SK-N-MC (cell line): ENCODE measurements at regions not wholly inside any gene's neighbourhood (a gene's known extent, or its start where the extent isn't known, plus 50 kb on each side); places are given as distances from the start of the nearest gene placed in this dataset.
A peak's percentile ranks its signal among the peaks of the same experiment; 100 is the strongest.

Experiments used
- DNase-seq: peaks from one replicate; pipeline ENCODE4 v3.0.0-alpha.2; 2011; ENCODE audit warnings: low read depth, low spot score
- H3K27ac ChIP-seq: fragments of 200-600 bp; sonication (generic); 2 replicates; pipeline ENCODE4 v1.5.1; 2016; ENCODE audit warnings: mixed run types
- H3K36me3 ChIP-seq: fragments of 200-600 bp; sonication (generic); 2 replicates; pipeline ENCODE4 v1.6.1; 2017; ENCODE audit warnings: antibody characterized with exemption, low read length, mixed read lengths; ENCODE audit not compliant: insufficient read depth
- H3K4me3 ChIP-seq: fragments of 200-600 bp; sonication (generic); 2 replicates; pipeline ENCODE4 v1.5.1; 2016
- H3K9ac ChIP-seq: fragments of 200-600 bp; sonication (generic); 2 replicates; pipeline ENCODE4 v1.8.0; 2017; ENCODE audit warnings: mixed run types, mixed read lengths; ENCODE audit not compliant: insufficient read length
- H3K9me3 ChIP-seq: fragments of 200-600 bp; sonication (generic); 2 replicates; pipeline ENCODE4 v1.6.1; 2017; ENCODE audit warnings: low read depth, mild to moderate bottlenecking, antibody characterized with exemption, low read length, moderate library complexity, mixed read lengths
- EZH2 ChIP-seq: fragments of 200-600 bp; sonication (generic); IDR thresholded peaks from one replicate; pipeline ENCODE4 v1.6.1; 2017; ENCODE audit warnings: antibody characterized with exemption
- FOXP2 ChIP-seq: optimal IDR thresholded peaks from 2 replicates; pipeline ENCODE3; 2011; ENCODE audit warnings: mild to moderate bottlenecking, moderate library complexity; ENCODE audit not compliant: insufficient read depth; ENCODE audit errors: extremely low read length, control extremely low read depth
- POLR2AphosphoS5 ChIP-seq: IDR thresholded peaks from 2 replicates; pipeline ENCODE4 v1.6.1; 2012; ENCODE audit warnings: mild to moderate bottlenecking, low read depth, low read length, borderline replicate concordance

DNA sequence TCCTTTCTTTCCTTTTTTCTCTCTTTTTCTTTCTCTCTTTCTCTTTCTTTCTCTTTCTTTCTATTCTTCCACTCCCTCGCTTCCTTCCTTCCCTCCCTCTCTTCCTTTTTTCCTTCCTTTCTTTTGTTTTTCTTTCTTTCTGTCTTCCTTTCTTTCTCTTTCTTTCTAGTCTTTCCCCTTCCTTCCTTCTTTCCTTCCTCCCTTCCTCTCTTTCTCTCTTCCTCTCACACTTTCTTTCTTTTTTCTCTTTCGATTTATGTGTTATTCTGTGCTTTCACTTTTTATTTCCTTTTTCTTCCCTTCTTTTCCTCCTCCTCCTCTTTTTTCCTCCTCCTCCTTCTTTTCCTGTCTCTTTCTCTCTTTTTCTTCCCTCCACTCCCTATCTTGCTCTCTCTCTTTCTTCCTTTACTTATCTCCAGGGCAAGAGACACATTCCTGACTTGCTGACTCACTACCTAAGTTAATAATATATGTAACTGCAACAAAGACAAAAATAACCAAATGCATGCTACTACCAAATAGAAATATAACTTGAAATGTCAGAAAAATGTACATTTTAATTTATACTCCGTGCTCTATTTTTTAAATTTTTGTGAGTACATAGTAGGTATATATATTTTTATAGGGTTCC is 445.5 kb downstream of the GABRG2 start:
- DNase-seq: no peak
- H3K27ac ChIP-seq: no peak overlapping the region
- TF ChIP-seq FOXP2 (no peak), EZH2 (no peak)
- no peak overlapping the region for H3K4me3 ChIP-seq
- H3K36me3 ChIP-seq: no peaks in the 10 kb centered on the region
- no peak overlapping the region for H3K9ac ChIP-seq
- H3K9me3 ChIP-seq: no peaks in the 10 kb centered on the region

DNA sequence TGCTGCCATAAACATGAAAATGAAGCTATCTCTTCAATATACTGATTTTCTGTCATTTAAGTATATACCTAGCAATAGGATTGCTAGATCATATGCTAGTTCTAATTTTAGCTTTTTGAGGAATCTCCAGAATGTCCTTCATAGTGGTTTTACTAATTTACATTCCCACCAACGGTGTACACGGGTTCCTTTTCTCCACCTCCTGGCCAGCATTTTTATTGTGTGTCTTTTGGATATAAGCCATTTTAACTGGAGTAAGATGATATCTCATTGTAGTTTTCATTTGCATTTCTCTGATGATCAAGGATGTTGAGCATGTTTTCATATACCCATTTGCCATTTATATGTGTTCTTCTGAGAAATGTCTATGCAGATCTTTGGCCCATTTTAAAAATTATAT is 446.5 kb downstream of the GABRG2 start:
- Histone ChIP-seq H3K9me3 (no peaks in the 10 kb centered on the region), H3K27ac (no peak overlapping the region), H3K36me3 (no peaks in the 10 kb centered on the region), H3K4me3 (no peak overlapping the region), H3K9ac (no peak overlapping the region)
- DNase-seq: no peak
- no peak for TF ChIP-seq EZH2
- TF ChIP-seq FOXP2: no peak
- no peak for TF ChIP-seq POLR2AphosphoS5

DNA sequence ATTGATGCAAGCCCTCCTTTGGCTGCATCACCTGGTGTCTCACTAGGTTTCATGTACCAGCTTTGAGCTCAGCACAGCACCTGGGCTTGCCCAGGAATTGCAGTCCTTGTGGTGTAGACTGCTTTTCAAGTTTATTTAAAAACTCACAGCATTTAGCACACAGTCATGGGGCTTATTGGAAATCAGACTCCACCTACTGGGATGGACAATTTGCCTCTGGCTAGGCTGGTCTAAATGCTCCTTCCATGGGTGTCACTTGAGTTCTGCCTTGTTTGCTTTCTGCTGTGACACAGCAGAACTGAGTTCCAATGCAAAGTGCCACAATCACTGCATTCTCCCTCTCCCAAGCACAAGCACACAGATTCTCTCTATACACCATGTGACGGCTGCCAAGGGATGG is 453.3 kb downstream of the GABRG2 start:
- H3K9ac ChIP-seq: no peak overlapping the region
- DNase-seq: no peak
- H3K27ac ChIP-seq: no peak overlapping the region
- no peaks in the 10 kb centered on the region for H3K36me3 ChIP-seq
- no peak overlapping the region for H3K4me3 ChIP-seq
- no peak for TF ChIP-seq EZH2
- TF ChIP-seq FOXP2: no peak
- no peak for TF ChIP-seq POLR2AphosphoS5
- H3K9me3 ChIP-seq: no peaks in the 10 kb centered on the region

DNA sequence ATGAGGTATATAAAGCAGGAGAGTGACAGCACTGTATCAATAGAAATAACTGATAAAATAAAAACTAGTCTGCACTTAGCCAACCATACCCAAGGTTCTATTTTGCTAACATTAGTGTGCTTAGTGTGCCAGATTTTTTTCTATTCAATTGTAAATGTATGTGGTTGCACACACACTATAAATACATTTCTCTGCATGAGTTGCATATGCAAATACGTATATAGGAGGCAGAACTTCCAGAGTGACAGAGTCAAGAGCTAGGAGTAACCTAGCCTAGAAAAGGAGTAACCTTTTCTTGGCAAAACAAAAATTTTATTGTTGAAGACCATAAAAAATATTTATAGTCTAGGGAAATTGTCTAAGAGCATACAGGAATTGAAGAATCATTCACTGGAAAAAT is 461.6 kb downstream of the GABRG2 start:
- Histone ChIP-seq H3K9me3 (no peaks in the 10 kb centered on the region), H3K4me3 (0 out of 2 replicates have a peak overlapping the region, but pooled peaks have one; percentile 1), H3K9ac (no peak overlapping the region), H3K36me3 (no peaks in the 10 kb centered on the region), H3K27ac (peak overlapping the region; percentile 53)
- no peak for DNase-seq
- TF ChIP-seq EZH2: no peak
- TF ChIP-seq FOXP2: no peak
- no peak for TF ChIP-seq POLR2AphosphoS5

DNA sequence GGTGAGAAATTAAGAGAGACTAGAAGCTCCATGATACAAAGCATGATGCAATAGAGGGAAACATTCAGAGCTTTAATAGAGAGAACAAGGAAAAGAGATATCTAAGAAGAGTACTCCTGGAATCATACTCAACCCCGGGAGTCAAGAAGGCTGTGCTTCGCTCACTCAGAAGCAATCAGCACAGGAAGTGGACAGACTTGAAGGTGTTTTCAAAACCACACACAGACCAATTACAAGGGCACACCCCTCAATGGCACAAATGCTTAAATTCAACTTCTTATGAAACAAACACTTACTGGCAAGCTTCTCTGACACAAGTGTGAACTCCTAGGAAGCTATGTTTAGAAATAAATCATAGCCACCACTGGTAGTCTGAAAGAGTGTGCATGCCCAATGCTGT is 462.3 kb downstream of the GABRG2 start:
- TF ChIP-seq EZH2 (no peak), POLR2AphosphoS5 (no peak), FOXP2 (no peak)
- no peak overlapping the region for H3K4me3 ChIP-seq
- no peak for DNase-seq
- H3K36me3 ChIP-seq: no peaks in the 10 kb centered on the region
- H3K27ac ChIP-seq: peak overlapping the region; percentile 53; the same call in 1 of the 2 replicates
- no peaks in the 10 kb centered on the region for H3K9me3 ChIP-seq
- H3K9ac ChIP-seq: no peak overlapping the region

DNA sequence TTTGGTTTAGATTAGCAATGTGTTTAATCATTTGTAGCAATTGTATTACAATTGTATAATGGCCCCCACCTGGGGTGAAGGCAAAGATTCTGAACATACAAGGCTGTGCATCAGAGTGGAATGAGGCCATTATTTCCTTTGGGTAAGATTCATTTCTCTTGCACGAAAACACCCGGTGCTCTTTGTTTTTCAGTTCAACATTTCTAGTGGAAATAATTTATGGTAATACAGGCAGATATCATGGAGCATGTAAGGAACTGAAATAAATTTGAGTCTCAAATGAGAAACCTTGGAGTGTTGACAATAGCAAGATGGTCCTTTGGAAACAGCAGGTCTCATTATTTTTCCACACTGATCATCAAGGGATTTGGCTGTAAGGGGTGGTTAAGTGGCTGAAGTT is 475.9 kb downstream of the GABRG2 start:
- no peaks in the 10 kb centered on the region for H3K36me3 ChIP-seq
- H3K4me3 ChIP-seq: no peak overlapping the region
- no peak overlapping the region for H3K27ac ChIP-seq
- no peak for TF ChIP-seq EZH2
- DNase-seq: no peak
- H3K9me3 ChIP-seq: no peaks in the 10 kb centered on the region
- H3K9ac ChIP-seq: no peak overlapping the region

DNA sequence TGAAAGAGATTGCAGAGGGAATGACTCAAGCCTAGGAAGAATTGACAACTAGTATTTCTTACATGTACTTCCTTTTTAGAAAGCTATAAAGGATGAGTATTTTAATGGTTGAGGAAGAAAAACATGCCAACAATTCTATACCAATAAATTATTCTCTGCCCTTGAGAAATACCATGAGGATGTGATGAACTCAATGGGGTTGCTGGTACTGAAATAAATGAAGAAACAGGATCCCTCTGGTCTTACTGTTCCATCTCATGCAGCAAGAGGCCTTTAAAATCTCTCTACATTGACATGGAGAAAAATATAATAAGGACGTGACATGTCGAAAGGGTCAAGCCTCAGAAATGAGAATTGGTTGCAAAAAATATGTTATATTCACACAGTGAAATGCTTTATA is 477.3 kb downstream of the GABRG2 start:
- H3K36me3 ChIP-seq: no peaks in the 10 kb centered on the region
- TF ChIP-seq POLR2AphosphoS5 (no peak), FOXP2 (no peak), EZH2 (no peak)
- H3K9me3 ChIP-seq: no peaks in the 10 kb centered on the region
- no peak overlapping the region for H3K27ac ChIP-seq
- no peak overlapping the region for H3K9ac ChIP-seq
- H3K4me3 ChIP-seq: no peak overlapping the region
- no peak for DNase-seq

DNA sequence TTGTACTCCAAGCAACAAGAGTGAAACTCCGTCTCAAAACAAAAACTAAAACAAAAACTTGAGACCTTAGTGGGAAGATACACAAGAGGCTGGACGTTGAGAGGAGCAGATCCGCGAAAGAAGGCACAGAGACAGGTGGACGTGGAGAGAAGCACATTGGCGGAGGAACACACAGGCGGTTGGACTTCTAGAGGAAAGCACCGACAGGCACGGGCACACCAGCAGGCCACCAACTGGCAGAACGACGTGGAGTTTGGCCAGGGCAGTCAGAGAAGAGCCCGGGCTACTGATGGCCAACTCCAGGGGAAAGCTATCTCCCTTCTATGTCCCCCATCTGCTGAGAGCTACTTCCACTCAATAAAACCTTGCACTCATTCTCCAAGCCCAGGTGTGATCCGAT is 482.7 kb downstream of the GABRG2 start:
- Histone ChIP-seq H3K9me3 (no peaks in the 10 kb centered on the region), H3K27ac (no peak overlapping the region), H3K4me3 (no peak overlapping the region), H3K9ac (no peak overlapping the region), H3K36me3 (no peaks in the 10 kb centered on the region)
- TF ChIP-seq FOXP2: no peak
- TF ChIP-seq EZH2: no peak
- TF ChIP-seq POLR2AphosphoS5: no peak
- no peak for DNase-seq

DNA sequence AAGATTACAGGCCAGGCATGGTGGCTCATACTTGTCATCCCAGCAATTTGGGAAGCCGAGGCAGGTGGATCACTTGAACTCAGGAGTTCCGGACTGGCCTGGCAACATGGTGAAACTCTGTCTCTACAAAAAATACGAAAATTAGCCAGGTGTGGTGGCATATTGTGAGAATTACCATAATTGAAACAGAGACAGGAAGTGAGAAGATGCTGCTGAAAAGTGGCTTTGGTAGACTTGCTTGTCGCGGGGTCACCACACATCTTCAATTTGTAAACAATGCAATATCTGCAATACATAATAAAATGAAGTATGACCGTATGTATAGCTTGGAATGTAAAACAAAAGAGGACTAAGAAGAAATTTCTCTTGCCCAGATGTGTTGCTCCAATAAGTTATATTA is 490.5 kb downstream of the GABRG2 start:
- DNase-seq: no peak
- Histone ChIP-seq H3K9me3 (no peaks in the 10 kb centered on the region), H3K9ac (no peak overlapping the region), H3K27ac (no peak overlapping the region), H3K36me3 (no peaks in the 10 kb centered on the region), H3K4me3 (no peak overlapping the region)
- no peak for TF ChIP-seq EZH2
- TF ChIP-seq FOXP2: no peak
- TF ChIP-seq POLR2AphosphoS5: no peak

DNA sequence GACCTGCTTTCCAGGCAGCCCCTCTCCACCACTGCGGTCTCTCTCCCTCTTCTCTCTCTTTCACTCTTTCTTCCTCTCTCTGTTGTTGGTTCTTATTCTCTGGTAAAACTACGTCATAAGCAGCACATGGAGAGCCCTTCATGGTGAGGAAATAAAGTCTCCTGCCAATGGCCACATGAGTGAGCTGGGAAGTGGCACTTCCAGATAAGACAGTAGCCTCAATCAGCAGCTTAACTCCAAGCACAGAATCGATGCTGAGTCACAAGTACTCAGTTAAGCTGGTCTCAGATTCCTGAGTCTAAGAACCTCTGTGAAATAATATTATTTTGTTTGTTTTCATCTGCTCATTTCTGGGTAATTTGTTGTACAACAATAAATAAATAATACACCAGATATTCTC is 500.1 kb downstream of the GABRG2 start:
- no peak overlapping the region for H3K27ac ChIP-seq
- no peak for TF ChIP-seq EZH2
- no peak for TF ChIP-seq POLR2AphosphoS5
- no peak for TF ChIP-seq FOXP2
- H3K4me3 ChIP-seq: no peak overlapping the region

More for the DNA sequence above, 500.1 kb downstream of the GABRG2 start:
- Histone ChIP-seq H3K9me3 (no peaks in the 10 kb centered on the region), H3K36me3 (no peaks in the 10 kb centered on the region), H3K9ac (no peak overlapping the region)
- DNase-seq: no peak
